Endothelial cell of umbilical vein (primary cell): ENCODE measurements at regions not wholly inside any gene's neighbourhood (a gene's known extent, or its start where the extent isn't known, plus 50 kb on each side); places are given as distances from the start of the nearest gene placed in this dataset.

Experiments
- BruUV-seq: library from RNA; stranded (reverse); fragments of 400-500 nt; replicated peaks from 2 replicates; lab custom pipeline; 2021; lab: Mats Ljungman, UMichigan
- CTCF ChIA-PET: fragments of 300-600, 350-600 bp; sonication (Branson Sonifier 250); formaldehyde crosslinking; loops from one replicate; lab custom pipeline; 2021; ENCODE audit warnings: antibody characterized with exemption, inconsistent platforms; lab: Charles Lee
- POLR2A ChIA-PET: fragments of 300-600, 350-600 bp; sonication (Branson Sonifier 250); formaldehyde crosslinking; loops from one replicate; lab custom pipeline; 2021; ENCODE audit warnings: antibody characterized with exemption, inconsistent platforms; lab: Charles Lee
- DNase-seq: peaks from one replicate; pipeline ENCODE4 v3.0.0-alpha.2; 2011; ENCODE audit warnings: low read depth, low spot score
- FAIRE-seq: peaks from 2 replicates; lab custom pipeline; 2011; peaks lifted over from hg19 to GRCh38; lab: Jason Lieb, UNC
- H2AFZ ChIP-seq: 2 replicates; pipeline ENCODE4 v1.6.0; 2012; ENCODE audit warnings: low read depth, low read length, control low read depth, inconsistent platforms
- H3K27ac ChIP-seq: 2 replicates; pipeline ENCODE4 v1.5.1; 2011; ENCODE audit warnings: low read depth, mild to moderate bottlenecking, control low read depth, low read length, moderate library complexity; ENCODE audit not compliant: insufficient read depth
- H3K27me3 ChIP-seq, 2 experiments: 2 replicates each; pipeline versions ENCODE4 v1.6.0 to v1.6.1; 2011; ENCODE audit warnings: low read length in 2 of 2, mixed read lengths in 1 of 2; ENCODE audit not compliant: control insufficient read depth in 2 of 2, insufficient read depth in 2 of 2
- H3K36me3 ChIP-seq, 2 experiments: 2 replicates in 1 of 2; 3 replicates in 1 of 2; pipeline ENCODE4 v1.5.1; 2011; ENCODE audit warnings: low read length in 2 of 2, mild to moderate bottlenecking in 1 of 2, moderate library complexity in 1 of 2; ENCODE audit not compliant: control insufficient read depth in 2 of 2, insufficient read depth in 2 of 2; ENCODE audit errors: extremely low read depth in 1 of 2
- H3K4me1 ChIP-seq: 3 replicates; pipeline ENCODE4 v1.5.1; 2011; ENCODE audit warnings: mild to moderate bottlenecking, low read length; ENCODE audit not compliant: control insufficient read depth, insufficient read depth; ENCODE audit errors: extremely low read depth
- H3K4me2 ChIP-seq: 2 replicates; pipeline ENCODE4 v1.6.1; 2011; ENCODE audit warnings: low read length, control low read depth, mixed read lengths; ENCODE audit not compliant: insufficient read depth
- H3K4me3 ChIP-seq, 3 experiments: fragments of 200-600 bp in 1 of 3; sonication (generic), shearing (Covaris generic) in 1 of 3; replicated peaks in 1 of 3; 2 replicates each; pipeline ENCODE4 v1.5.1; 2011 to 2016; ENCODE audit warnings: control low read depth in 3 of 3, low read length in 3 of 3, mild to moderate bottlenecking in 2 of 3, inconsistent platforms in 1 of 3, low read depth in 1 of 3, moderate library complexity in 1 of 3; ENCODE audit not compliant: insufficient read depth in 1 of 3
- H3K79me2 ChIP-seq: 2 replicates; pipeline ENCODE4 v1.6.0; 2012; ENCODE audit warnings: low read length, inconsistent platforms; ENCODE audit not compliant: control insufficient read depth, insufficient read depth
- H3K9ac ChIP-seq: replicated peaks from 2 replicates; pipeline ENCODE3; 2011; ENCODE audit warnings: low read length, control low read depth; ENCODE audit not compliant: insufficient read depth; ENCODE audit errors: extremely low read depth
- H3K9me1 ChIP-seq: replicated peaks from 3 replicates; pipeline ENCODE4 v1.6.0; 2011; ENCODE audit warnings: mild to moderate bottlenecking, low read length; ENCODE audit not compliant: control insufficient read depth, insufficient read depth; ENCODE audit errors: extremely low read depth
- H3K9me3 ChIP-seq: replicated peaks from 2 replicates; pipeline ENCODE4 v1.5.1; 2012; ENCODE audit warnings: low read length, inconsistent platforms; ENCODE audit not compliant: control insufficient read depth, insufficient read depth
- H4K20me1 ChIP-seq: replicated peaks from 2 replicates; pipeline ENCODE3; 2011; ENCODE audit warnings: mild to moderate bottlenecking, low read length; ENCODE audit not compliant: control insufficient read depth, insufficient read depth; ENCODE audit errors: extremely low read depth
- CTCF ChIP-seq, 2 donors: IDR thresholded peaks; 1 replicate in 1 of 2; 2 replicates in 1 of 2; pipeline ENCODE4 v1.5.1; 2011; ENCODE audit warnings: low read length in 2 of 2, mild to moderate bottlenecking in 2 of 2, moderate library complexity in 2 of 2, control low read depth in 1 of 2, inconsistent platforms in 1 of 2, low read depth in 1 of 2; ENCODE audit not compliant: insufficient read depth in 1 of 2; ENCODE audit errors: extremely low read depth in 1 of 2
- EZH2 ChIP-seq: IDR thresholded peaks from 2 replicates; pipeline ENCODE4 v1.6.1; 2012; ENCODE audit warnings: borderline replicate concordance, low read depth, mild to moderate bottlenecking, moderate library complexity, low read length, inconsistent platforms; ENCODE audit not compliant: severe bottlenecking
- FOS ChIP-seq: IDR thresholded peaks from 2 replicates; pipeline ENCODE4 v1.6.1; 2011; ENCODE audit warnings: mild to moderate bottlenecking, low read length, moderate library complexity, borderline replicate concordance; ENCODE audit not compliant: insufficient read depth
- GATA2 ChIP-seq: IDR thresholded peaks from 2 replicates; pipeline ENCODE4 v1.7.0; 2011; ENCODE audit warnings: low read depth, mild to moderate bottlenecking, moderate library complexity, mixed read lengths, low read length; ENCODE audit not compliant: insufficient read length, insufficient read depth
- JUN ChIP-seq: IDR thresholded peaks from 2 replicates; pipeline ENCODE4 v1.6.1; 2011; ENCODE audit warnings: borderline replicate concordance, low read depth; ENCODE audit not compliant: insufficient read length, insufficient read depth
- MAX ChIP-seq: IDR thresholded peaks from 2 replicates; pipeline ENCODE4 v1.6.1; 2011; ENCODE audit not compliant: insufficient read depth, insufficient read length
- MYC ChIP-seq: IDR thresholded peaks from one replicate; pipeline ENCODE4 v1.6.1; 2011; ENCODE audit warnings: mild to moderate bottlenecking, low read depth, low read length
- POLR2A ChIP-seq: IDR thresholded peaks from 2 replicates; pipeline ENCODE4 v1.6.1; 2012; ENCODE audit warnings: low read depth, mild to moderate bottlenecking, control low read depth, low read length
- POLR2AphosphoS5 ChIP-seq: IDR thresholded peaks from 2 replicates; pipeline ENCODE4 v1.6.1; 2012; ENCODE audit warnings: low read depth, mild to moderate bottlenecking, control low read depth, low read length, moderate library complexity; ENCODE audit not compliant: insufficient read depth
- dilution Hi-C: fragments of 300-500 bp; cut with MboI; formaldehyde crosslinking; loops from one replicate; pipeline ENCODE4 v1.15.0; 2019; ENCODE audit warnings: low sequenced_read_pairs; ENCODE audit not compliant: extremely low pct_ligation_motif_present
- intact Hi-C: fragments of 100-400 bp; cut with micrococcal nuclease; formaldehyde crosslinking; loops from one replicate; pipeline ENCODE4 v1.10.0; 2022

DNA sequence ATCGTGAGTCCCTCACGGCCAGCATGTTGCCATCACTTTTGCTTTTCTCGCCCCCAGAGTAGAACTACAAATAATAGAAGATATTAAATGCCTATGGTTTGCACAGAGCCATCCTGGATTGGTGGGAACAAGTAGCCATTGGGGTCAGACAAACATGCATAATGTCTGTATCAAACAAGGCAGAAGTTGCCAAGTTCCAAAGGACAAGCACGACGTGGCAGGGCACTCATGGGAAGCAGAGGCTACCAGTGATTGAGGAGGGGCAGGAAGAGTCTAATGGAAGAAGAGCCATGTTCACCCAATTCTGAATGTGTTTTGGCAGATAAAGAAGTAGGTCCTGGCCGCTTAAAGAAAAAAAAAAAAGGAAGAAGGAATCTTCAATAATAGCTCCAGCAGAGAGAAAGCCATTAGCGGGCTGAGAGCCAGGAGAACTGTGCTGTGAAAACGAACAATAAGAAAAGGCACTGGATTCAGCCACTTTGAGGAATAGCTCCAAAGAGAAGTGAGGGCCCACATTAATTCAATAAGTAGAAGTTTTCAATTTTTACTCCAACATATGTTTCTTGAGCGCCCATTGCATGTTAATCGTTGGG lies 153.7 kb upstream of the ADCY2 start:
- H3K9me3 ChIP-seq: no peaks in the 10 kb centered on the region
- H2AFZ ChIP-seq: no peak overlapping the region
- BruUV-seq: no TSS peak
- no peaks in the 10 kb centered on the region for H3K27me3 ChIP-seq
- DNase-seq (no peak), FAIRE-seq (no peak)
- intact Hi-C loops (no loop called here), dilution Hi-C loops (no loop called here)
- H3K9ac ChIP-seq: no peak overlapping the region
- no peak overlapping the region for H3K4me3 ChIP-seq
- H3K36me3 ChIP-seq: no peaks in the 10 kb centered on the region
- POLR2A ChIA-PET: no interaction called here
- CTCF ChIA-PET: no interaction called here
- no peaks in the 10 kb centered on the region for H3K9me1 ChIP-seq
- H4K20me1 ChIP-seq: no peaks in the 10 kb centered on the region
- TF ChIP-seq GATA2 (no peak), EZH2 (no peak), FOS (no peak), POLR2A (no peak), MAX (no peak), POLR2AphosphoS5 (no peak), JUN (no peak), CTCF (IDR thresholded peaks at IDR 0.05; ENCODE audit: extremely low read depth in 1 of 2, insufficient read depth in 1 of 2, low read depth in 1 of 2, low read length in 2 of 2) (no peak), MYC (no peak)
- no peaks in the 10 kb centered on the region for H3K4me1 ChIP-seq
- no peaks in the 10 kb centered on the region for H3K79me2 ChIP-seq
- H3K27ac ChIP-seq: no peak overlapping the region
- no peak overlapping the region for H3K4me2 ChIP-seq
